ENCODE measurements at regions not wholly inside any gene's neighbourhood (a gene's known extent, or its start where the extent isn't known, plus 50 kb on each side); places are given as distances from the start of the nearest gene placed in this dataset.

DNA sequence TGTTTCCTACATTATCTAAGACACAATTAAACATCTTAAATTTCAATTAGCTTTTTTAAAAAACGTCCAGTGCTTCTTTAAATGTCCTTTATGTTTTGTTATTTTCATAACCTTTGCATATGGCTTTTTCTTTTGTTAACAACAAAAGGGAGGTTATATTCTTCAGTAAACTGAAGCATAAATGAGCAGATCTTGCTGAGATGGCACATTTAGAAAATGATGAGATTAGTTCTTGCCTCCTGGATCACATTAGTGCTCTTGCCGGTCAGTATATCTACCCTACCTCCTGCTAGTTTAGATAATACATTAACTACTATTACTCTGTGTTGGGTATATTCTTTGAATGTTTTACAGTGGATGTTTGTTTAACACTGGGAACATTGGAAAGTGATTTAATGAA lies 126.1 kb downstream of the DISP1 start:
- Histone ChIP-seq H2BK5ac (ENCODE audit: low read depth, low read length, poor library complexity, severe bottlenecking) (no peak overlapping the region), H3K27me3 (ENCODE audit: control insufficient read depth, insufficient read depth, low read length) (no peaks in the 10 kb centered on the region), H4K20me1 (ENCODE audit: insufficient read depth, low read length) (no peaks in the 10 kb centered on the region), H3K9ac (ENCODE audit: low read depth, low read length) (no peak overlapping the region), H2AFZ (replicated peaks; ENCODE audit: low read length, poor library complexity) (no peak overlapping the region), H2AK5ac (ENCODE audit: low read depth, low read length) (no peak overlapping the region), H3K9me1 (ENCODE audit: insufficient read depth, low read length) (no peaks in the 10 kb centered on the region), H4K8ac (ENCODE audit: low read depth in 2 of 2, low read length in 2 of 2) (no peak overlapping the region), H3K9me3 (ENCODE audit: control insufficient read depth, insufficient read depth, low read length) (no peaks in the 10 kb centered on the region), H3K4me1 (ENCODE audit: control insufficient read depth, insufficient read depth, low read length) (no peaks in the 10 kb centered on the region), H2BK15ac (ENCODE audit: low read depth, low read length) (no peak overlapping the region), H2BK20ac (ENCODE audit: low read depth, low read length) (no peak overlapping the region), H3K4me3 (ENCODE audit: insufficient read depth, low read depth, low read length) (no peak overlapping the region), H3K23ac (ENCODE audit: low read depth, low read length) (no peak overlapping the region), H3K27ac (ENCODE audit: insufficient read depth, low read length) (no peak overlapping the region), H3K18ac (ENCODE audit: low read depth, low read length) (no peak overlapping the region), H4K91ac (ENCODE audit: insufficient read depth, low read depth, low read length) (no peak overlapping the region), H3K79me1 (ENCODE audit: low read depth in 1 of 2, low read length in 2 of 2) (no peaks in the 10 kb centered on the region), H3K36me3 (ENCODE audit: control insufficient read depth, insufficient read depth, low read length) (no peaks in the 10 kb centered on the region), H4K5ac (ENCODE audit: low read depth, low read length) (no peak overlapping the region), H3K4me2 (ENCODE audit: low read depth, low read length) (no peak overlapping the region), H2AK9ac (replicated peaks; ENCODE audit: low read depth, low read length, poor library complexity) (no peak overlapping the region), H3K56ac (ENCODE audit: extremely low read depth, insufficient read depth, low read length) (no peak overlapping the region), H2BK120ac (ENCODE audit: low read depth, low read length) (no peak overlapping the region), H3K4ac (ENCODE audit: low read depth, low read length) (no peak overlapping the region), H3K14ac (replicated peaks; ENCODE audit: low read depth, low read length) (no peak overlapping the region)
- POLR2A ChIA-PET (ENCODE audit: unreplicated experiment), result no interaction called here
- TF ChIP-seq MAFK (IDR thresholded peaks at IDR 0.05; ENCODE audit: low read depth, low read length), result peak; percentile 79
- TF ChIP-seq RCOR1 (IDR thresholded peaks at IDR 0.05; ENCODE audit: insufficient replicate concordance, low read length), result no peak
- no peak for TF ChIP-seq MAZ (IDR thresholded peaks at IDR 0.05; ENCODE audit: borderline replicate concordance, low read depth, low read length)
- no peak for TF ChIP-seq CHD1 (IDR thresholded peaks at IDR 0.05; ENCODE audit: low read depth, low read length)
- TF ChIP-seq, protein P1, sequence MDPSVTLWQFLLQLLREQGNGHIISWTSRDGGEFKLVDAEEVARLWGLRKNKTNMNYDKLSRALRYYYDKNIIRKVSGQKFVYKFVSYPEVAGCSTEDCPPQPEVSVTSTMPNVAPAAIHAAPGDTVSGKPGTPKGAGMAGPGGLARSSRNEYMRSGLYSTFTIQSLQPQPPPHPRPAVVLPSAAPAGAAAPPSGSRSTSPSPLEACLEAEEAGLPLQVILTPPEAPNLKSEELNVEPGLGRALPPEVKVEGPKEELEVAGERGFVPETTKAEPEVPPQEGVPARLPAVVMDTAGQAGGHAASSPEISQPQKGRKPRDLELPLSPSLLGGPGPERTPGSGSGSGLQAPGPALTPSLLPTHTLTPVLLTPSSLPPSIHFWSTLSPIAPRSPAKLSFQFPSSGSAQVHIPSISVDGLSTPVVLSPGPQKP (IDR thresholded peaks at IDR 0.05; ENCODE audit: borderline replicate concordance, low read depth, low read length), result no peak
- TF ChIP-seq RAD21 (IDR thresholded peaks at IDR 0.05; ENCODE audit: low read length), result no peak
- no peak for TF ChIP-seq MXI1 (IDR thresholded peaks at IDR 0.05; ENCODE audit: borderline replicate concordance, low read depth, low read length)
- TF ChIP-seq RFX5 (IDR thresholded peaks at IDR 0.05; ENCODE audit: low read depth, low read length), result no peak
- no CpG with 5 or more reads among the region's 2 CpGs for WGBS, 2 experiments (ENCODE audit: extremely low coverage in 2 of 2, insufficient read length in 1 of 2)
- no TSS peak for BruUV-seq (replicated peaks)
- ATAC-seq (ENCODE audit: low read depth), result no peak
- intact Hi-C loops (cut with micrococcal nuclease), result no loop called here
- dilution Hi-C loops (cut with HindIII; ENCODE audit: low sequenced_read_pairs, unreplicated experiment), result no loop called here
- CTCF ChIA-PET, result no interaction called here
- in situ Hi-C loops (cut with MboI; ENCODE audit: low sequenced_read_pairs), result no loop called here
- DNase-seq, result no peak
